Glomerular visceral epithelial cell (primary cell): ENCODE measurements at regions not wholly inside any gene's neighbourhood (a gene's known extent, or its start where the extent isn't known, plus 50 kb on each side); places are given as distances from the start of the nearest gene placed in this dataset.
A peak's percentile ranks its signal among the peaks of the same experiment; 100 is the strongest.

Source experiments
- DNase-seq: peaks from one replicate; pipeline ENCODE4 v3.0.0-alpha.2; 2016; ENCODE audit errors: extremely low spot score

GRCh38 chr13:86945584-86945983 is 725.6 kb upstream of the SLITRK5 start:
- no peak for DNase-seq

GRCh38 chr13:86946734-86947133 is 724.4 kb upstream of the SLITRK5 start:
- DNase-seq, result no peak

- DNase-seq, result no peak
Measured at GRCh38 chr13:86954341-86954740, 716.8 kb upstream of the SLITRK5 start.

GRCh38 chr13:86960876-86961275 is 710.3 kb upstream of the SLITRK5 start:
- DNase-seq, result no peak

- DNase-seq, result no peak
Measured at GRCh38 chr13:86974251-86974994, 696.7 kb upstream of the SLITRK5 start.

GRCh38 chr13:86974995-86975328 is 696.2 kb upstream of the SLITRK5 start:
- DNase-seq, result no peak

- no peak for DNase-seq
Measured at GRCh38 chr13:86976521-86977324, 694.4 kb upstream of the SLITRK5 start.

- DNase-seq, result no peak
Measured at GRCh38 chr13:86986448-86986847, 684.7 kb upstream of the SLITRK5 start.

- no peak for DNase-seq
Measured at GRCh38 chr13:86992251-86992650, 678.9 kb upstream of the SLITRK5 start.

- DNase-seq, result no peak
Measured at GRCh38 chr13:87003265-87003664, 667.9 kb upstream of the SLITRK5 start.

- DNase-seq, result no peak
Measured at GRCh38 chr13:87005511-87005910, 665.7 kb upstream of the SLITRK5 start.

- no peak for DNase-seq
Measured at GRCh38 chr13:87035526-87035925, 635.6 kb upstream of the SLITRK5 start.

- no peak for DNase-seq
Measured at GRCh38 chr13:87042946-87043345, 628.2 kb upstream of the SLITRK5 start.

GRCh38 chr13:87052731-87053130 is 618.4 kb upstream of the SLITRK5 start:
- no peak for DNase-seq

- no peak for DNase-seq
Measured at GRCh38 chr13:87057807-87058520, 613.2 kb upstream of the SLITRK5 start.

- DNase-seq, result no peak
Measured at GRCh38 chr13:87058786-87059329, 612.3 kb upstream of the SLITRK5 start.

- no peak for DNase-seq
Measured at GRCh38 chr13:87078947-87079795, 592.0 kb upstream of the SLITRK5 start.

GRCh38 chr13:87080100-87080779 is 590.9 kb upstream of the SLITRK5 start:
- DNase-seq, result no peak

- DNase-seq, result no peak
Measured at GRCh38 chr13:87084192-87084591, 587.0 kb upstream of the SLITRK5 start.

- DNase-seq, result no peak
Measured at GRCh38 chr13:87087741-87088140, 583.4 kb upstream of the SLITRK5 start.

GRCh38 chr13:87089391-87089790 is 581.8 kb upstream of the SLITRK5 start:
- peak; percentile 2 for DNase-seq
